CD14-positive monocyte (primary cell): ENCODE measurements at regions not wholly inside any gene's neighbourhood (a gene's known extent, or its start where the extent isn't known, plus 50 kb on each side); places are given as distances from the start of the nearest gene placed in this dataset.
A peak's percentile ranks its signal among the peaks of the same experiment; 100 is the strongest.

Experiments
- DNase-seq, 3 donors: peaks; one replicate each; pipeline ENCODE4 v3.0.0-alpha.2; 2011 to 2022
- H2AFZ ChIP-seq: 2 replicates; pipeline ENCODE4 v1.6.0; 2012; ENCODE audit warnings: mild to moderate bottlenecking, low read depth, low read length, inconsistent platforms; ENCODE audit not compliant: insufficient read depth, poor library complexity, severe bottlenecking
- H3K27ac ChIP-seq, 2 donors: 1 replicate in 1 of 2; 2 replicates in 1 of 2; pipeline ENCODE4 v1.5.1; 2012 to 2013; ENCODE audit warnings: low read length in 2 of 2, control low read depth in 1 of 2, inconsistent platforms in 1 of 2, low read depth in 1 of 2, mild to moderate bottlenecking in 1 of 2
- H3K27me3 ChIP-seq, 2 donors: one replicate each; pipeline versions ENCODE4 v1.6.0 to v1.6.1; 2011 to 2013; ENCODE audit warnings: low read length in 2 of 2; ENCODE audit not compliant: control insufficient read depth in 2 of 2, insufficient read depth in 2 of 2
- H3K36me3 ChIP-seq, 2 donors: replicated peaks in 1 of 2; 1 replicate in 1 of 2; 2 replicates in 1 of 2; pipeline versions ENCODE4 v1.5.1 to v1.6.1; 2012 to 2013; ENCODE audit warnings: low read length in 2 of 2, control low read depth in 1 of 2, inconsistent platforms in 1 of 2, mild to moderate bottlenecking in 1 of 2; ENCODE audit not compliant: insufficient read depth in 2 of 2, control insufficient read depth in 1 of 2
- H3K4me1 ChIP-seq, 2 donors: 1 replicate in 1 of 2; 2 replicates in 1 of 2; pipeline versions ENCODE4 v1.5.1 to v1.6.1; 2012 to 2013; ENCODE audit warnings: low read length in 2 of 2, control low read depth in 1 of 2, inconsistent platforms in 1 of 2, mild to moderate bottlenecking in 1 of 2, moderate library complexity in 1 of 2; ENCODE audit not compliant: insufficient read depth in 2 of 2, control insufficient read depth in 1 of 2
- H3K4me2 ChIP-seq: replicated peaks from 2 replicates; pipeline ENCODE3; 2012; ENCODE audit warnings: low read length, moderate library complexity, mild to moderate bottlenecking; ENCODE audit not compliant: poor library complexity, severe bottlenecking; ENCODE audit errors: extremely low read depth
- H3K4me3 ChIP-seq, 3 experiments: fragments of 200-600 bp in 1 of 3; sonication (generic) in 1 of 3; replicated peaks in 1 of 3; 1 replicate in 2 of 3; 2 replicates in 1 of 3; pipeline ENCODE4 v1.5.1; 2011 to 2013; ENCODE audit warnings: low read length in 3 of 3, mild to moderate bottlenecking in 3 of 3, control low read depth in 2 of 3, low read depth in 2 of 3, inconsistent platforms in 1 of 3, moderate library complexity in 1 of 3
- H3K79me2 ChIP-seq: 2 replicates; pipeline ENCODE4 v1.6.0; 2012; ENCODE audit warnings: mild to moderate bottlenecking, control low read depth, inconsistent platforms, low read length, moderate library complexity; ENCODE audit not compliant: insufficient read depth
- H3K9ac ChIP-seq: 2 replicates; pipeline ENCODE4 v1.6.0; 2017; ENCODE audit warnings: low read length, mild to moderate bottlenecking; ENCODE audit not compliant: insufficient read depth, poor library complexity, severe bottlenecking
- H3K9me3 ChIP-seq, 2 donors: replicated peaks in 1 of 2; 1 replicate in 1 of 2; 2 replicates in 1 of 2; pipeline versions ENCODE4 v1.5.1 to v1.6.1; 2012 to 2013; ENCODE audit warnings: low read length in 2 of 2, control low read depth in 1 of 2; ENCODE audit not compliant: control insufficient read depth in 1 of 2, insufficient read depth in 1 of 2
- H4K20me1 ChIP-seq: 2 replicates; pipeline ENCODE4 v1.6.0; 2012; ENCODE audit warnings: mild to moderate bottlenecking, low read length, control low read depth, moderate library complexity; ENCODE audit not compliant: insufficient read depth
- H3K27ac Mint-ChIP-seq, 7 donors: one replicate each; pipeline ENCODE4 v1.8.0; 2020; ENCODE audit warnings: mild to moderate bottlenecking in 7 of 7, mixed read lengths in 7 of 7, moderate library complexity in 6 of 7, inconsistent platforms in 2 of 7
- H3K27me3 Mint-ChIP-seq, 3 donors: one replicate each; pipeline ENCODE4 v1.8.0; 2021 to 2022; ENCODE audit warnings: low read depth in 3 of 3, mild to moderate bottlenecking in 3 of 3, mixed read lengths in 3 of 3, moderate library complexity in 3 of 3, inconsistent platforms in 1 of 3
- H3K36me3 Mint-ChIP-seq, 2 donors: one replicate each; pipeline ENCODE4 v1.8.0; 2020; ENCODE audit warnings: mixed read lengths in 2 of 2, inconsistent platforms in 1 of 2, mild to moderate bottlenecking in 1 of 2
- H3K4me1 Mint-ChIP-seq: one replicate; pipeline ENCODE4 v1.8.0; 2020; ENCODE audit warnings: mild to moderate bottlenecking, mixed read lengths
- H3K4me3 Mint-ChIP-seq, 2 donors: one replicate each; pipeline ENCODE4 v1.8.0; 2020; ENCODE audit warnings: mild to moderate bottlenecking in 2 of 2, mixed read lengths in 2 of 2, moderate library complexity in 1 of 2
- H3K9me3 Mint-ChIP-seq, 7 donors: one replicate each; pipeline ENCODE4 v1.8.0; 2020 to 2022; ENCODE audit warnings: mixed read lengths in 7 of 7, mild to moderate bottlenecking in 6 of 7, moderate library complexity in 6 of 7, inconsistent platforms in 2 of 7
- WGBS: methylation state at CpG from one replicate; pipeline ENCODE4 v1.1.5; 2013; ENCODE audit warnings: missing lambda C conversion rate; ENCODE audit not compliant: insufficient coverage; 5-methylcytosine and 5-hydroxymethylcytosine counted together
- intact Hi-C, 2 donors: fragments of 100-400 bp; cut with micrococcal nuclease; formaldehyde crosslinking; loops; one replicate each; pipeline versions ENCODE4 v1.15.0 to v1.15.1; 2023
- TF ChIP-seq, protein P1 (sequence below): fragments of 200-600 bp; IDR thresholded peaks from one replicate; pipeline ENCODE4 v1.8.0; 2022; ENCODE audit warnings: antibody characterized with exemption, mild to moderate bottlenecking

DNA sequence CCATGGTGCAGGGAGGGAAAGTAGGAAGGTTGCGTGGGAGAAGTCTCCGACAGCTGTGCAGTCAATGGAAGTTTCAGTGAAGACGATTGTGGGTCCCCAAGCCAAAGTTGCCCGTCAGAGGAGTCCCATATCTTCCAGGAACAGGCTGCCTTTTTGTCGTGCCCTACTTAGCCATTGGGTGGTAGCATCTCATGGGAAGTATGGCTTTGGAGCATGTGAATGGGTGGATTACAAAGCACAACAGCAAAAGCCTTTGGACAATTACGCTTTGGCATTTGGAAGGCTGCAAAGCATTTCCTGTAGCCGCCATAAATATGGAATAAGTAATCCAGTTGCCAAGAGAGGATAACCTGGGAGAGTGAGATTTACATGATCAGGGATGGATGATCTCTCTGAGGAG, 300.7 kb upstream of the BOD1L1 start:
- 90% methylated on average over 7 of the region's 7 CpGs for WGBS
- peaks cover 0 to 7% (median 3%) of the 10 kb centered on the region in 7 donors for H3K9me3 Mint-ChIP-seq
- intact Hi-C loops, result no loop called here

DNA sequence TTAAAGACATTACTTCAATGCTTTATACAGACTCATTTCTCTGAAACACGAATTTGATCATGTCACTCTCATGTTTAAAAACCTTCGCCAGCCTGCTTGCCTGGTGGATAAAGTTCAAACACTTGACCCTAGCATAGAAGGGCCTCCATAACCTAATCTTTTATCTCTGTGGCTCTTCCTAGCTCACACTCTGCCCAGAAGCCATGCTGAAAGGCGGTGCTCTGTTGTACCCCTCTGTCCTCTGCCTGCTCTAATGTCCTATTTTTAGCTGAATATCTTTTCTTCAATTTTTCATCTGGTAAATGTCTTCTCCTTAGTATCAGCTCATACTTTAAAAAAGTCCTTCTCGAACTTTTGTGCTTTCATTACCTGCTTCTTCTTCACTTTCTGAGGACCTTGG, 302.6 kb upstream of the BOD1L1 start:
- H3K4me1 ChIP-seq, result no peaks in the 10 kb centered on the region
- no peak overlapping the region for H3K27ac ChIP-seq
- H3K36me3 Mint-ChIP-seq, result no peaks in the 10 kb centered on the region
- H3K4me2 ChIP-seq, result no peak overlapping the region
- no peaks in the 10 kb centered on the region for H3K27me3 ChIP-seq
- no peaks in the 10 kb centered on the region for H3K79me2 ChIP-seq
- no peaks in the 10 kb centered on the region for H4K20me1 ChIP-seq
- peaks cover 0 to 9% of the 10 kb centered on the region in 2 donors for H3K9me3 ChIP-seq
- 100% methylated on average over 4 of the region's 4 CpGs for WGBS
- DNase-seq, result no peak
- TF ChIP-seq, protein P1, sequence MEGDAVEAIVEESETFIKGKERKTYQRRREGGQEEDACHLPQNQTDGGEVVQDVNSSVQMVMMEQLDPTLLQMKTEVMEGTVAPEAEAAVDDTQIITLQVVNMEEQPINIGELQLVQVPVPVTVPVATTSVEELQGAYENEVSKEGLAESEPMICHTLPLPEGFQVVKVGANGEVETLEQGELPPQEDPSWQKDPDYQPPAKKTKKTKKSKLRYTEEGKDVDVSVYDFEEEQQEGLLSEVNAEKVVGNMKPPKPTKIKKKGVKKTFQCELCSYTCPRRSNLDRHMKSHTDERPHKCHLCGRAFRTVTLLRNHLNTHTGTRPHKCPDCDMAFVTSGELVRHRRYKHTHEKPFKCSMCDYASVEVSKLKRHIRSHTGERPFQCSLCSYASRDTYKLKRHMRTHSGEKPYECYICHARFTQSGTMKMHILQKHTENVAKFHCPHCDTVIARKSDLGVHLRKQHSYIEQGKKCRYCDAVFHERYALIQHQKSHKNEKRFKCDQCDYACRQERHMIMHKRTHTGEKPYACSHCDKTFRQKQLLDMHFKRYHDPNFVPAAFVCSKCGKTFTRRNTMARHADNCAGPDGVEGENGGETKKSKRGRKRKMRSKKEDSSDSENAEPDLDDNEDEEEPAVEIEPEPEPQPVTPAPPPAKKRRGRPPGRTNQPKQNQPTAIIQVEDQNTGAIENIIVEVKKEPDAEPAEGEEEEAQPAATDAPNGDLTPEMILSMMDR, result no peak
- no peaks in the 10 kb centered on the region for H3K36me3 ChIP-seq
- intact Hi-C loops, result no loop called here
- no peaks in the 10 kb centered on the region for H3K4me1 Mint-ChIP-seq
- H3K4me3 ChIP-seq, result no peak overlapping the region
- H3K9ac ChIP-seq, result no peak overlapping the region
- no peak overlapping the region for H3K4me3 Mint-ChIP-seq
- peaks cover 0 to 9% (median 4%) of the 10 kb centered on the region in 7 donors for H3K9me3 Mint-ChIP-seq
- H3K27ac Mint-ChIP-seq, result peak overlapping the region in 1 of 7 donors; percentile 32
- no peak overlapping the region for H2AFZ ChIP-seq
- H3K27me3 Mint-ChIP-seq, result peaks cover 0 to 4% (median 3%) of the 10 kb centered on the region in 3 donors

More for the DNA sequence above, 300.7 kb upstream of the BOD1L1 start:
- no peaks in the 10 kb centered on the region for H3K4me1 Mint-ChIP-seq
- H3K27me3 ChIP-seq, result no peaks in the 10 kb centered on the region
- H3K4me1 ChIP-seq, result no peaks in the 10 kb centered on the region
- no peaks in the 10 kb centered on the region for H3K79me2 ChIP-seq
- TF ChIP-seq, protein P1, result no peak
- no peak overlapping the region for H3K4me2 ChIP-seq
- no peak overlapping the region for H3K4me3 ChIP-seq
- no peak overlapping the region for H3K4me3 Mint-ChIP-seq
- H2AFZ ChIP-seq, result no peak overlapping the region
- no peaks in the 10 kb centered on the region for H4K20me1 ChIP-seq
- H3K36me3 ChIP-seq, result no peaks in the 10 kb centered on the region
- no peaks in the 10 kb centered on the region for H3K36me3 Mint-ChIP-seq
- no peak overlapping the region for H3K27ac Mint-ChIP-seq
- H3K9me3 ChIP-seq, result peaks cover 0 to 2% of the 10 kb centered on the region in 2 donors
- H3K27me3 Mint-ChIP-seq, result peaks cover 0 to 3% (median 2%) of the 10 kb centered on the region in 3 donors
- no peak for DNase-seq
- no peak overlapping the region for H3K27ac ChIP-seq
- no peak overlapping the region for H3K9ac ChIP-seq
